Retinal pigment epithelial cell (primary cell): ENCODE measurements at regions not wholly inside any gene's neighbourhood (a gene's known extent, or its start where the extent isn't known, plus 50 kb on each side); places are given as distances from the start of the nearest gene placed in this dataset.

ENCODE experiments used
- DNase-seq: peaks from one replicate; pipeline ENCODE4 v3.0.0-alpha.2; 2010; ENCODE audit warnings: low read depth
- H3K4me3 ChIP-seq: 2 replicates; pipeline ENCODE4 v1.5.1; 2011; ENCODE audit warnings: mild to moderate bottlenecking, low read length, control low read depth, moderate library complexity
- CTCF ChIP-seq: conservative IDR thresholded peaks from 2 replicates; pipeline ENCODE4 v1.5.1; 2011; ENCODE audit warnings: low read depth, low read length, control low read depth, inconsistent platforms

- no peak overlapping the region for H3K4me3 ChIP-seq
- no peak for TF ChIP-seq CTCF
- DNase-seq = no peak
These were observed 290.6 kb upstream of the ARHGEF26 start for GRCh38 chr3:153830552-153830951.

GRCh38 chr3:153835540-153835939 lies 285.6 kb upstream of the ARHGEF26 start:
- no peak overlapping the region for H3K4me3 ChIP-seq
- DNase-seq = no peak
- TF ChIP-seq CTCF = peak; percentile 18

GRCh38 chr3:153840487-153840886 lies 280.7 kb upstream of the ARHGEF26 start:
- no peak overlapping the region for H3K4me3 ChIP-seq
- no peak for DNase-seq
- no peak for TF ChIP-seq CTCF

GRCh38 chr3:153843994-153844393 lies 277.2 kb upstream of the ARHGEF26 start:
- no peak overlapping the region for H3K4me3 ChIP-seq
- no peak for DNase-seq
- TF ChIP-seq CTCF = no peak

- no peak overlapping the region for H3K4me3 ChIP-seq
- DNase-seq = no peak
- TF ChIP-seq CTCF = no peak
These were observed 275.9 kb upstream of the ARHGEF26 start for GRCh38 chr3:153845311-153845710.

- DNase-seq = no peak
- no peak for TF ChIP-seq CTCF
- no peak overlapping the region for H3K4me3 ChIP-seq
These were observed 272.5 kb upstream of the ARHGEF26 start for GRCh38 chr3:153848702-153849101.

GRCh38 chr3:153852355-153852754 lies 268.8 kb upstream of the ARHGEF26 start:
- no peak for TF ChIP-seq CTCF
- no peak overlapping the region for H3K4me3 ChIP-seq
- no peak for DNase-seq
